OCI-LY1 (cell line): ENCODE measurements at regions not wholly inside any gene's neighbourhood (a gene's known extent, or its start where the extent isn't known, plus 50 kb on each side); places are given as distances from the start of the nearest gene placed in this dataset.

Source experiments
- H2AFZ ChIP-seq: fragments of 200-600 bp; sonication (generic), shearing (Covaris generic); 2 replicates; pipeline ENCODE4 v1.6.0; 2014; ENCODE audit warnings: antibody characterized with exemption, mild to moderate bottlenecking, low read length
- H3F3A ChIP-seq: fragments of 200-600 bp; sonication (generic), shearing (Covaris generic); 2 replicates; pipeline ENCODE4 v1.6.0; 2014; ENCODE audit warnings: mild to moderate bottlenecking, antibody characterized with exemption, low read length, moderate library complexity; ENCODE audit not compliant: insufficient read depth
- H3K27ac ChIP-seq: fragments of 200-600 bp; sonication (generic); 2 replicates; pipeline ENCODE4 v1.5.1; 2014; ENCODE audit warnings: low read length, mixed run types, mild to moderate bottlenecking, low read depth; ENCODE audit not compliant: poor library complexity, severe bottlenecking
- H3K27me3 ChIP-seq: fragments of 200-600 bp; sonication (generic); 2 replicates; pipeline ENCODE4 v1.6.0; 2014; ENCODE audit warnings: antibody characterized with exemption, mild to moderate bottlenecking, low read length, moderate library complexity; ENCODE audit not compliant: insufficient read depth
- H3K36me3 ChIP-seq: fragments of 200-600 bp; sonication (generic); 2 replicates; pipeline ENCODE4 v1.6.1; 2014; ENCODE audit warnings: mild to moderate bottlenecking, antibody characterized with exemption, low read length, moderate library complexity, mixed read lengths; ENCODE audit not compliant: insufficient read depth
- H3K4me1 ChIP-seq: fragments of 200-600 bp; sonication (generic); 2 replicates; pipeline ENCODE4 v1.5.1; 2014; ENCODE audit warnings: mild to moderate bottlenecking, low read length, moderate library complexity; ENCODE audit not compliant: insufficient read depth, severe bottlenecking
- H3K4me2 ChIP-seq: fragments of 200-600 bp; sonication (generic), shearing (Covaris generic); 2 replicates; pipeline ENCODE4 v1.6.1; 2014; ENCODE audit warnings: low read length
- H3K4me3 ChIP-seq: fragments of 200-600 bp; sonication (generic); 2 replicates; pipeline ENCODE4 v1.5.1; 2014; ENCODE audit warnings: low read length, low read depth, mild to moderate bottlenecking, mixed read lengths; ENCODE audit not compliant: poor library complexity, severe bottlenecking
- H3K79me2 ChIP-seq: fragments of 200-600 bp; shearing (Covaris generic); 2 replicates; pipeline ENCODE4 v1.6.1; 2016; ENCODE audit warnings: mixed run types, low read length, mixed read lengths; ENCODE audit not compliant: insufficient read depth
- H3K9ac ChIP-seq: fragments of 200-600 bp; sonication (generic), shearing (Covaris generic); 2 replicates; pipeline ENCODE4 v1.6.1; 2014; ENCODE audit warnings: mild to moderate bottlenecking, low read length, mixed read lengths
- H3K9me2 ChIP-seq: fragments of 200-600 bp; sonication (generic), shearing (Covaris generic); 2 replicates; pipeline ENCODE4 v1.6.1; 2014; ENCODE audit warnings: low read depth, mild to moderate bottlenecking, low read length, mixed read lengths
- H3K9me3 ChIP-seq: fragments of 200-600 bp; shearing (Covaris generic); 2 replicates; pipeline ENCODE4 v1.6.1; 2014; ENCODE audit warnings: low read length, mixed read lengths
- H4K20me1 ChIP-seq: fragments of 200-600 bp; sonication (generic), shearing (Covaris generic); 2 replicates; pipeline ENCODE4 v1.6.0; 2016; ENCODE audit warnings: mild to moderate bottlenecking, low read length; ENCODE audit not compliant: insufficient read depth
- CTCF ChIP-seq: fragments of 200-600 bp; sonication (generic), shearing (Covaris generic); IDR thresholded peaks from 2 replicates; pipeline ENCODE4 v1.5.1; 2017; ENCODE audit warnings: mild to moderate bottlenecking, antibody characterized with exemption, low read length, moderate library complexity, mixed read lengths
- EZH2 ChIP-seq: fragments of 200-600 bp; sonication (generic), shearing (Covaris generic); IDR thresholded peaks from 2 replicates; pipeline ENCODE4 v1.8.0; 2017; ENCODE audit warnings: borderline replicate concordance, mixed run types, mild to moderate bottlenecking, antibody characterized with exemption, low read length, moderate library complexity, mixed read lengths

GRCh38 chr1:60224523-60224922 lies 151.0 kb upstream of the C1orf87 start:
- no peaks in the 10 kb centered on the region for H3K27me3 ChIP-seq
- no peak overlapping the region for H3K4me2 ChIP-seq
- no peaks in the 10 kb centered on the region for H4K20me1 ChIP-seq
- no peaks in the 10 kb centered on the region for H3K36me3 ChIP-seq
- H3K27ac ChIP-seq = no peak overlapping the region
- H3K4me1 ChIP-seq = no peaks in the 10 kb centered on the region
- no peaks in the 10 kb centered on the region for H3F3A ChIP-seq
- H2AFZ ChIP-seq = no peak overlapping the region
- H3K9me3 ChIP-seq = no peaks in the 10 kb centered on the region
- no peak overlapping the region for H3K4me3 ChIP-seq
- H3K79me2 ChIP-seq = no peaks in the 10 kb centered on the region
- TF ChIP-seq CTCF (no peak), EZH2 (no peak)
- H3K9ac ChIP-seq = no peak overlapping the region
- H3K9me2 ChIP-seq = no peaks in the 10 kb centered on the region

- H3K27me3 ChIP-seq = no peaks in the 10 kb centered on the region
- H3K4me2 ChIP-seq = no peak overlapping the region
- H3K4me1 ChIP-seq = no peaks in the 10 kb centered on the region
- no peak overlapping the region for H3K27ac ChIP-seq
- no peak overlapping the region for H3K4me3 ChIP-seq
- TF ChIP-seq EZH2 (no peak), CTCF (no peak)
- H3K9ac ChIP-seq = no peak overlapping the region
- H3K9me2 ChIP-seq = no peaks in the 10 kb centered on the region
- H3F3A ChIP-seq = no peaks in the 10 kb centered on the region
- H3K9me3 ChIP-seq = no peaks in the 10 kb centered on the region
- no peak overlapping the region for H2AFZ ChIP-seq
- H4K20me1 ChIP-seq = no peaks in the 10 kb centered on the region
- no peaks in the 10 kb centered on the region for H3K36me3 ChIP-seq
- H3K79me2 ChIP-seq = no peaks in the 10 kb centered on the region
Observed at GRCh38 chr1:60223158-60223557, 149.6 kb upstream of the C1orf87 start.

GRCh38 chr1:60222360-60223115 lies 149.0 kb upstream of the C1orf87 start:
- H3K27me3 ChIP-seq = no peaks in the 10 kb centered on the region
- no peak overlapping the region for H3K9ac ChIP-seq
- no peak overlapping the region for H2AFZ ChIP-seq
- H3K4me1 ChIP-seq = no peaks in the 10 kb centered on the region
- H3K79me2 ChIP-seq = no peaks in the 10 kb centered on the region
- H3K9me2 ChIP-seq = no peaks in the 10 kb centered on the region
- no peaks in the 10 kb centered on the region for H3F3A ChIP-seq
- no peak overlapping the region for H3K27ac ChIP-seq
- no peaks in the 10 kb centered on the region for H4K20me1 ChIP-seq
- H3K36me3 ChIP-seq = no peaks in the 10 kb centered on the region
- no peaks in the 10 kb centered on the region for H3K9me3 ChIP-seq
- TF ChIP-seq CTCF (no peak), EZH2 (no peak)
- H3K4me3 ChIP-seq = no peak overlapping the region
- no peak overlapping the region for H3K4me2 ChIP-seq
